IMR-90 (cell line): ENCODE measurements at regions not wholly inside any gene's neighbourhood (a gene's known extent, or its start where the extent isn't known, plus 50 kb on each side); places are given as distances from the start of the nearest gene placed in this dataset.

Experiments used
- ATAC-seq: fragments of 200-7000 bp; cut with Tn5 transposase; 2 replicates; pipeline ENCODE4 v1.9.1; 2020; ENCODE audit warnings: low read depth, mild to moderate bottlenecking, moderate library complexity
- BruUV-seq: library from RNA; stranded (reverse); fragments of 400-500 nt; replicated peaks from 2 replicates; lab custom pipeline; 2021; lab: Mats Ljungman, UMichigan
- CTCF ChIA-PET: fragments of 300-600 bp; formaldehyde crosslinking; extraction: SDS; loops from one replicate; lab custom pipeline; 2021; ENCODE audit warnings: antibody characterized with exemption; lab: Yijun Ruan, JAX
- POLR2A ChIA-PET: fragments of 300-600 bp; sonication (Branson Sonifier 250); formaldehyde crosslinking; loops from one replicate; lab custom pipeline; 2022; ENCODE audit warnings: antibody characterized with exemption; ENCODE audit not compliant: unreplicated experiment; lab: Charles Lee
- DNase-seq: peaks from one replicate; pipeline ENCODE4 v3.0.0; 2013
- H2AFZ ChIP-seq: replicated peaks from 2 replicates; pipeline ENCODE3; 2013; ENCODE audit warnings: low read length, mild to moderate bottlenecking; ENCODE audit not compliant: poor library complexity
- H2AK5ac ChIP-seq: 2 replicates; pipeline ENCODE4 v1.6.1; 2013; ENCODE audit warnings: low read depth, low read length, inconsistent platforms
- H2AK9ac ChIP-seq: replicated peaks from 2 replicates; pipeline ENCODE3; 2013; ENCODE audit warnings: mild to moderate bottlenecking, low read depth, low read length, moderate library complexity; ENCODE audit not compliant: poor library complexity
- H2BK120ac ChIP-seq: 2 replicates; pipeline ENCODE4 v1.6.1; 2013; ENCODE audit warnings: low read depth, low read length, inconsistent platforms
- H2BK15ac ChIP-seq: 3 replicates; pipeline ENCODE4 v1.6.1; 2013; ENCODE audit warnings: low read depth, low read length, inconsistent platforms
- H2BK20ac ChIP-seq: 2 replicates; pipeline ENCODE4 v1.6.1; 2013; ENCODE audit warnings: low read depth, mild to moderate bottlenecking, inconsistent platforms, low read length, moderate library complexity
- H2BK5ac ChIP-seq: 2 replicates; pipeline ENCODE4 v1.6.1; 2013; ENCODE audit warnings: mild to moderate bottlenecking, low read depth, low read length, inconsistent platforms; ENCODE audit not compliant: poor library complexity, severe bottlenecking
- H3K14ac ChIP-seq: replicated peaks from 2 replicates; pipeline ENCODE4 v1.6.1; 2013; ENCODE audit warnings: low read depth, low read length, inconsistent platforms
- H3K18ac ChIP-seq: 2 replicates; pipeline ENCODE4 v1.6.1; 2013; ENCODE audit warnings: low read depth, low read length, control low read depth
- H3K23ac ChIP-seq: 2 replicates; pipeline ENCODE4 v1.6.1; 2013; ENCODE audit warnings: low read depth, low read length, inconsistent platforms
- H3K27ac ChIP-seq: 2 replicates; pipeline ENCODE4 v1.5.1; 2013; ENCODE audit warnings: mild to moderate bottlenecking, control low read depth, low read length; ENCODE audit not compliant: insufficient read depth
- H3K27me3 ChIP-seq: 2 replicates; pipeline ENCODE4 v1.6.1; 2013; ENCODE audit warnings: low read length; ENCODE audit not compliant: control insufficient read depth, insufficient read depth
- H3K36me3 ChIP-seq: 2 replicates; pipeline ENCODE4 v1.6.1; 2013; ENCODE audit warnings: low read length, mixed read lengths; ENCODE audit not compliant: control insufficient read depth, insufficient read depth
- H3K4ac ChIP-seq: 2 replicates; pipeline ENCODE4 v1.6.1; 2013; ENCODE audit warnings: low read depth, low read length, inconsistent platforms
- H3K4me1 ChIP-seq: 2 replicates; pipeline ENCODE4 v1.6.1; 2013; ENCODE audit warnings: low read length, mixed read lengths; ENCODE audit not compliant: control insufficient read depth, insufficient read depth
- H3K4me2 ChIP-seq: 2 replicates; pipeline ENCODE4 v1.6.1; 2013; ENCODE audit warnings: low read depth, mild to moderate bottlenecking, control low read depth, low read length, moderate library complexity
- H3K4me3 ChIP-seq: 2 replicates; pipeline ENCODE4 v1.5.1; 2013; ENCODE audit warnings: low read depth, mild to moderate bottlenecking, control low read depth, low read length, moderate library complexity; ENCODE audit not compliant: insufficient read depth
- H3K56ac ChIP-seq: 2 replicates; pipeline ENCODE4 v1.6.1; 2013; ENCODE audit warnings: low read length, inconsistent platforms; ENCODE audit not compliant: insufficient read depth; ENCODE audit errors: extremely low read depth
- H3K79me1 ChIP-seq, 2 experiments: 2 replicates each; pipeline ENCODE4 v1.6.1; 2013; ENCODE audit warnings: low read length in 2 of 2, inconsistent platforms in 1 of 2, low read depth in 1 of 2
- H3K9ac ChIP-seq: 2 replicates; pipeline ENCODE4 v1.6.1; 2013; ENCODE audit warnings: low read depth, low read length, control low read depth
- H3K9me1 ChIP-seq: 2 replicates; pipeline ENCODE4 v1.6.1; 2013; ENCODE audit warnings: low read length, inconsistent platforms; ENCODE audit not compliant: insufficient read depth
- H3K9me3 ChIP-seq: 2 replicates; pipeline ENCODE4 v1.6.1; 2013; ENCODE audit warnings: low read length; ENCODE audit not compliant: control insufficient read depth, insufficient read depth
- H4K20me1 ChIP-seq: 2 replicates; pipeline ENCODE4 v1.6.1; 2013; ENCODE audit warnings: low read length, inconsistent platforms; ENCODE audit not compliant: insufficient read depth
- H4K5ac ChIP-seq: 2 replicates; pipeline ENCODE4 v1.6.1; 2013; ENCODE audit warnings: mild to moderate bottlenecking, low read depth, low read length, control low read depth
- H4K8ac ChIP-seq, 2 experiments: 2 replicates each; pipeline ENCODE4 v1.6.1; 2013; ENCODE audit warnings: low read depth in 2 of 2, low read length in 2 of 2, control low read depth in 1 of 2, inconsistent platforms in 1 of 2
- H4K91ac ChIP-seq: 2 replicates; pipeline ENCODE4 v1.6.1; 2013; ENCODE audit warnings: low read depth, low read length, inconsistent platforms; ENCODE audit not compliant: insufficient read depth
- BHLHE40 ChIP-seq: fragments of 150-350 bp; IDR thresholded peaks from 2 replicates; pipeline ENCODE4 v1.6.1; 2016; ENCODE audit warnings: mild to moderate bottlenecking, low read depth, low read length
- CHD1 ChIP-seq: IDR thresholded peaks from 2 replicates; pipeline ENCODE4 v1.6.1; 2012; ENCODE audit warnings: low read depth, low read length, improper control_type of control experiment
- WGBS, 2 experiments: methylation state at CpG; one replicate each; pipeline versions ENCODE4 v1.1.5 to v1.1.7; 2013; ENCODE audit warnings: missing lambda C conversion rate in 2 of 2; ENCODE audit not compliant: insufficient read length in 1 of 2; ENCODE audit errors: extremely low coverage in 2 of 2; 5-methylcytosine and 5-hydroxymethylcytosine counted together
- dilution Hi-C: fragments of 300-500 bp; cut with HindIII; formaldehyde crosslinking; loops from one replicate; pipeline ENCODE4 v1.14.3; 2018; ENCODE audit warnings: low sequenced_read_pairs; ENCODE audit not compliant: unreplicated experiment
- in situ Hi-C: fragments of 300-500 bp; cut with MboI; formaldehyde crosslinking; loops from 3 replicates; pipeline ENCODE4 v1.14.3; 2019; ENCODE audit warnings: low sequenced_read_pairs, inconsistent platforms, mixed read lengths
- intact Hi-C: fragments of 100-400 bp; cut with micrococcal nuclease; formaldehyde crosslinking; loops from 2 replicates; pipeline ENCODE4 v1.10.0; 2022

DNA sequence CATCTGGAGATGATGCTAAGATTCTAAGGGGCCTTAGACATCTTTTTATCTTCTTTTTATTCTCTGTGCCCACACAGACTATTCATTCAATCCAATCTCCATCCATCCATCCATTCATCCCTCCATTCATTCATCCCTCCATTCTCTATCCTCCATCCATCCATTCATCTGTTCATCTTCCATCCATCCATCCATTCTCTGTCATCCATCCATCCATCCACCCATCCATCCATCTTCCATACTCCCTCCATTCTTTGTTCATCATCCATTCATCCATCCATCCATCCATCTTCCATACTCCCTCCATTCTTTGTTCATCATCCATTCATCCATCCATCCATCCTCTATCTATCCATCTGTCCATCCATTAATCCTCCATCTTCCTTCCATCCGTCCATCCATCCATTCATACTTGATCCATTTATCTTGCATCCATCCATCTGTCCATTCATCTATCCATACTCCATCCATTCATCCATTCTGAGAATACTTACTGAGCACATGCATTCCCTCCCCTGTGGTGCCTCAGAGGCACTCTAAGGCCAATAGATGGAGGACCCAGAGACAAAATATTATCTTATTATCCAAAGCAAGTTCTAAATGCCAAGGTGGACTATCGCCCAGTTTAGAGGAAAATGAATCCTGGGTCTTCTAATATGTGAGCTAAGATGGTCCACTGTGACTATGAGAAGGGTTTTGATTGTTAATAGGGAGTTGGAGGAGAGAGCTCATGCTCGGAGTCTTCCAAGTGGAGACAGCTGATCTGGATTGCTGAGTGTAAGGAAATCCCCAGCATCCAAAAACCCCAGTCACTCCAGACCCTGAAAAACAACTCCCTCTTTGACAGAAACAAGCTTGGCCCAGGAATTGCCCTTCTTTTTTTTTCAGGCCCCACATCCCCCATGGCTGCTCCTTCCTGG is 152.6 kb upstream of the MYCN start:
- no peak overlapping the region for H2BK5ac ChIP-seq
- H2AK9ac ChIP-seq, result no peak overlapping the region
- no peaks in the 10 kb centered on the region for H3K79me1 ChIP-seq
- intact Hi-C loops, result no loop called here
- no peak overlapping the region for H3K27ac ChIP-seq
- H4K91ac ChIP-seq, result no peak overlapping the region
- dilution Hi-C loops, result no loop called here
- H3K18ac ChIP-seq, result no peak overlapping the region
- H2BK15ac ChIP-seq, result no peak overlapping the region
- no peak overlapping the region for H3K23ac ChIP-seq
- WGBS, 2 experiments, result 82 to 100% methylated on average over 1 of the region's 3 CpGs
- H4K5ac ChIP-seq, result no peak overlapping the region
- no peaks in the 10 kb centered on the region for H3K27me3 ChIP-seq
- peaks cover 37% of the 10 kb centered on the region for H3K9me3 ChIP-seq
- H3K14ac ChIP-seq, result no peak overlapping the region
- no peaks in the 10 kb centered on the region for H4K20me1 ChIP-seq
- no peak overlapping the region for H3K4me3 ChIP-seq
- TF ChIP-seq BHLHE40 (no peak), CHD1 (no peak)
- H3K36me3 ChIP-seq, result no peaks in the 10 kb centered on the region
- no peak overlapping the region for H3K4ac ChIP-seq
- H2AFZ ChIP-seq, result no peak overlapping the region
- CTCF ChIA-PET, result no interaction called here
- H3K4me2 ChIP-seq, result no peak overlapping the region
- no peaks in the 10 kb centered on the region for H3K4me1 ChIP-seq
- DNase-seq (no peak), ATAC-seq (no peak)
- in situ Hi-C loops, result no loop called here
- BruUV-seq, result no TSS peak
- POLR2A ChIA-PET, result no interaction called here
- no peak overlapping the region for H4K8ac ChIP-seq
- H3K9ac ChIP-seq, result no peak overlapping the region
- H3K56ac ChIP-seq, result no peak overlapping the region
- no peak overlapping the region for H2BK120ac ChIP-seq
- no peak overlapping the region for H2BK20ac ChIP-seq
- no peaks in the 10 kb centered on the region for H3K9me1 ChIP-seq
- H2AK5ac ChIP-seq, result no peak overlapping the region
